Breast epithelium (tissue), 4 donors: ENCODE measurements at regions not wholly inside any gene's neighbourhood (a gene's known extent, or its start where the extent isn't known, plus 50 kb on each side); places are given as distances from the start of the nearest gene placed in this dataset.

Source experiments
- DNase-seq, 2 donors: peaks; one replicate each; pipeline ENCODE4 v3.0.0-alpha.2; 2019; ENCODE audit warnings: low spot score in 2 of 2
- H3K27ac ChIP-seq, 2 donors: fragments of 200-600 bp; sonication (generic) in 1 of 2; one replicate each; pipeline ENCODE4 v1.5.1; 2016 to 2019; ENCODE audit warnings: mild to moderate bottlenecking in 1 of 2
- H3K27me3 ChIP-seq, 2 donors: fragments of 200-600 bp; sonication (generic) in 1 of 2; one replicate each; pipeline versions ENCODE4 v1.5.1 to v1.6.0; 2017 to 2019; ENCODE audit warnings: control low read depth in 1 of 2, mild to moderate bottlenecking in 1 of 2
- H3K36me3 ChIP-seq: fragments of 200-600 bp; one replicate; pipeline ENCODE4 v1.5.1; 2019
- H3K4me1 ChIP-seq, 2 donors: fragments of 200-600 bp; sonication (generic); one replicate each; pipeline ENCODE4 v1.5.1; 2016 to 2019; ENCODE audit warnings: control low read depth in 1 of 2
- H3K4me3 ChIP-seq, 3 donors: fragments of 200-600 bp; sonication (generic); 1 replicate in 2 of 3; 2 replicates in 1 of 3; pipeline ENCODE4 v1.5.1; 2016 to 2019; ENCODE audit warnings: mild to moderate bottlenecking in 3 of 3, moderate library complexity in 2 of 3
- H3K9me3 ChIP-seq, 2 donors: fragments of 200-600 bp; sonication (generic) in 1 of 2; one replicate each; pipeline ENCODE4 v1.5.1; 2016 to 2019; ENCODE audit warnings: control low read depth in 1 of 2
- CTCF ChIP-seq, 3 donors: fragments of 450-650 bp; IDR thresholded peaks; one replicate each; pipeline ENCODE4 v1.5.1; 2016 to 2017; ENCODE audit warnings: antibody characterized with exemption in 3 of 3, mild to moderate bottlenecking in 3 of 3, moderate library complexity in 3 of 3
- POLR2A ChIP-seq: fragments of 450-650 bp; IDR thresholded peaks from one replicate; pipeline ENCODE4 v1.6.1; 2016; ENCODE audit warnings: antibody characterized with exemption, mild to moderate bottlenecking, moderate library complexity
- POLR2AphosphoS5 ChIP-seq, 3 donors: sonication (generic); formaldehyde crosslinking; IDR thresholded peaks; one replicate each; pipeline ENCODE4 v1.6.1; 2017; ENCODE audit warnings: antibody characterized with exemption in 3 of 3
- intact Hi-C: fragments of 100-400 bp; cut with DNase I; formaldehyde crosslinking; loops from one replicate; pipeline ENCODE4 v1.15.1; 2023; ENCODE audit warnings: low total_unique reads

GRCh38 chr20:36093804-36094145, 60.8 kb upstream of the EPB41L1 start:
- DNase-seq: no peak
- H3K27me3 ChIP-seq: no peaks in the 10 kb centered on the region
- no peak for TF ChIP-seq POLR2A
- no peak for TF ChIP-seq CTCF (IDR thresholded peaks at IDR 0.05)
- no peak for TF ChIP-seq POLR2AphosphoS5 (IDR thresholded peaks at IDR 0.05)
- no peaks in the 10 kb centered on the region for H3K36me3 ChIP-seq
- intact Hi-C loops: no loop called here
- H3K4me1 ChIP-seq: peaks cover 0 to 17% of the 10 kb centered on the region in 2 donors
- peak overlapping the region; percentile 87 to 92 for H3K27ac ChIP-seq
- H3K9me3 ChIP-seq: no peaks in the 10 kb centered on the region
- peak overlapping the region; percentile 69 to 89 (median 71) for H3K4me3 ChIP-seq

DNA sequence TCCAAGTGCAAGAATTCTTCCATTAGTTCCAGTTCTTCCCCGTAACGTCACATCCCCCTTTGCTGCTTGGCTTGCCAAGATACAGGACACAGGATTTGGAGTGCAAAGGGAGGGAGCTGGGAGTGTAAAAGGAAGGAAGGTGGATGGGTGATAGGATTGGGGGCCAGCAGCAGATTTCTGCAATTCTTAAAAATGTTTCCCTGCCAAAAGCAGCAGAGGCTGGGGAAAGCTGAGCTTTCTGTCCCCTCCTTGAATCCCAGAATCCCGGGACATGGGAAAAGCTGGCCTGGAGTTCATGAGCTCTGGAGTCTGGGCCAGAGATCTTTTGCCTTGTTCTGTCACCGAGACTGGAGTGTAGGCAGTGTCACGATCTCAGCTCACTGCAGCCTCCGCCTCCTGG, 60.0 kb upstream of the EPB41L1 start:
- Histone ChIP-seq H3K9me3 (no peaks in the 10 kb centered on the region), H3K36me3 (no peaks in the 10 kb centered on the region), H3K4me3 (peak overlapping the region; percentile 69 to 89 (median 71)), H3K27me3 (no peaks in the 10 kb centered on the region), H3K4me1 (peaks cover 0 to 17% of the 10 kb centered on the region in 2 donors), H3K27ac (peak overlapping the region; percentile 87 to 92)
- DNase-seq: no peak
- TF ChIP-seq CTCF (IDR thresholded peaks at IDR 0.05) (no peak), POLR2AphosphoS5 (IDR thresholded peaks at IDR 0.05) (peak in 1 of 3 donors; percentile 12), POLR2A (no peak)
- intact Hi-C loops: no loop called here

- peaks cover 0 to 17% of the 10 kb centered on the region in 2 donors for H3K4me1 ChIP-seq
Observed at GRCh38 chr20:36096435-36096834, 58.1 kb upstream of the EPB41L1 start.

GRCh38 chr20:36097337-36098151, 57.0 kb upstream of the EPB41L1 start:
- Histone ChIP-seq H3K27me3 (no peaks in the 10 kb centered on the region), H3K4me3 (no peak overlapping the region), H3K9me3 (no peaks in the 10 kb centered on the region), H3K27ac (peak overlapping the region; percentile 69 to 88), H3K36me3 (no peaks in the 10 kb centered on the region), H3K4me1 (peaks cover 0 to 20% of the 10 kb centered on the region in 2 donors)
- DNase-seq: no peak
- TF ChIP-seq POLR2A (no peak), POLR2AphosphoS5 (IDR thresholded peaks at IDR 0.05) (no peak), CTCF (IDR thresholded peaks at IDR 0.05) (no peak)
- intact Hi-C loops: no loop called here

More at GRCh38 chr20:36096435-36096834, 58.1 kb upstream of the EPB41L1 start:
- Histone ChIP-seq H3K4me3 (no peak overlapping the region), H3K27me3 (no peaks in the 10 kb centered on the region), H3K27ac (peak overlapping the region; percentile 69 to 88), H3K9me3 (no peaks in the 10 kb centered on the region), H3K36me3 (no peaks in the 10 kb centered on the region)
- TF ChIP-seq POLR2A (no peak), CTCF (IDR thresholded peaks at IDR 0.05) (no peak)
- intact Hi-C loops: no loop called here
- DNase-seq: no peak

GRCh38 chr20:36098364-36098763, 56.2 kb upstream of the EPB41L1 start:
- H3K27me3 ChIP-seq: no peaks in the 10 kb centered on the region
- DNase-seq: peak in 1 of 2 donors; percentile 69
- H3K4me3 ChIP-seq: no peak overlapping the region
- TF ChIP-seq CTCF (IDR thresholded peaks at IDR 0.05) (no peak), POLR2AphosphoS5 (IDR thresholded peaks at IDR 0.05) (peak in 1 of 3 donors; percentile 48), POLR2A (no peak)
- intact Hi-C loops: no loop called here
- no peaks in the 10 kb centered on the region for H3K9me3 ChIP-seq
- peak overlapping the region; percentile 69 to 88 for H3K27ac ChIP-seq
- H3K4me1 ChIP-seq: peaks cover 0 to 25% of the 10 kb centered on the region in 2 donors
- H3K36me3 ChIP-seq: no peaks in the 10 kb centered on the region
